ENCODE measurements at regions not wholly inside any gene's neighbourhood (a gene's known extent, or its start where the extent isn't known, plus 50 kb on each side); places are given as distances from the start of the nearest gene placed in this dataset.
A peak's percentile ranks its signal among the peaks of the same experiment; 100 is the strongest.

- DNase-seq = no peak
These were observed 206.4 kb upstream of the NCKAP5 start for GRCh38 chr2:133774654-133775015.

DNA sequence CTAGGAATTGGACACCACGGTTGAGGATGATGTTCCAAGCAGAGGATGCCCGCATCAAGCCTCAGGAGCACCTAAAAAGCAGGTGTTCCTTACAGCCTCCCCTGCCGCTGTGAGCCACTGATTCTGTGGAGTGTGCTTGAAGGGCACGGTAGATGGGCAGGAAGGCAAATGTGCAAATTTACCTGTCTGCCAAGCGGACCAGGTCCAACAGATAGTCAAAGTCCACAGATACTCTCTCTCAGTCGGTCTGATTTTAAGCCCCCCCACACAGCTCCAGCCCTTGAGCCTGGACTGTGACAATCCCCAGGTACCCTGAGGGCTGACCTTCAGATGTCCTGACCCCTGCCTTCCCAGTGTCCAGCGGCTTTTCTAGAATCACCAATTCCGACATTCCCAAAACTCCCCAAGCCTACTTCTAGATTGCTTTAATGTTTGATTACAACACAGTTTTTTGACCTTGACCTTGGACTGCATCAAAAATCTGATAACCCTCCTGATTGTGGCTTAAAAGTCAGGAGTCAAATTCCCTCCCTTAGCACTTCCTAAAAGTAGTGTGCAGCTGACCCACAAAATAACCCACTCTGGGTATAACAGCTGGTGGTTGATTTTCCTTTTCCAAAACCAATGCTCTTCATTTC, 208.8 kb upstream of the NCKAP5 start:
- no peak for DNase-seq

GRCh38 chr2:133777574-133777960, 209.3 kb upstream of the NCKAP5 start:
- no peak for DNase-seq

- peak; percentile 65 for DNase-seq
These were observed 212.1 kb upstream of the NCKAP5 start for GRCh38 chr2:133780099-133780996.

GRCh38 chr2:133780997-133781513, 212.8 kb upstream of the NCKAP5 start:
- no peak for DNase-seq

DNA sequence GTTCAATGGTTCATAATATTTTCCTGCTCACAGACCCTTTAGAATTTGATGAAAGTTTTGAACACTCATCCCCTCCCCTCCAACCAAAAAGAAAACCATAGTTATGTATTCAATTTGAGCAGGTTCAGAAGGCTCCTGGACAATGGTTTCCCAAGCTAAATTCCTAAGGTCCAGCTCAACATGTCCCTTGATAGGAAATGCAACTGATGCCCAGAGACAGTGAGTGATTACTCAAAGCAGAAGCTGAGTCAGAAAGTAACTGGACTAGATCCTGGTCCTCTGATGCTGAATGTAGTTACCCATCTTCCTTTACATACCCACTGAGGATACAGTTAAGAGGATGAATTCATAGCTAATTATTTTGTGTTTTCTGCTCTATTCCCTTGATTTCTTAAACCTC, 218.9 kb upstream of the NCKAP5 start:
- DNase-seq = no peak

DNA sequence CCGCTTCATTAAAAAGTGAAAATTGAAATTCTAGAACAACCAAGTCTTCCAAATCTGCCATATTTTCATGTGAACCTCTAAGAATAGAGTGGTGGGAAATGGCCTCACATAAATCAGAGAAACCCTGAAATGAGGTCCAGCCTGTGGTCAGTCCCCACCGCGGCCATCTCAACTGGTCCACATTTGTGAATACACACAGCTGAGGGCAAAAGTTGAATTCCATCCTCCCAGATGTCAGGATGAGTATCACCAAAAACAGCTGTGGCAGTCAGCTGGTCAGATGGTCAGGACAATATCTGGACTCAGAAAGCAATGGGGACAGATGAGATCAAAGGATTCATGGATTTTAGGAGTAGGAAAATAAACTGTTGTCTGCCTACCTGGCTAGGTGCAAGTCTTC, 219.4 kb upstream of the NCKAP5 start:
- no peak for DNase-seq

DNA sequence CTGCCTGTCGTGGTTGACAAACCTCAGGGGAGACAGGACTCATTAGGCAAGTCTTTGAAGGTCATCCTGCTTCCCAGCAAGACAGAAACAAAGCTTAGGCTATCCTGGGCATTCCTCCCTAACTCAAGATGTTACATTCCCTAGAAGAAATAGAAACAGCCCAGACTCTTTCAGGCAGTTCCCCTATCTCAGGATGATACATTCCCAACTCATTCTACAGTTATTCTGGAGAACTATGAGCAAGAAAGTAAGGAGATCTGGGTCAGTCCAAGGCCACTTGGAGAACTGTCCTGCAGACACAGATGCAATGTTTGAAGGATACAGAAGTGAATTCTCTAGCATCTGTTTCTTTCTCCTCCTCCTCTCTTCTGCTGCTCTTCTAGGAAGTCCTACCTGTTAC, 220.1 kb upstream of the NCKAP5 start:
- DNase-seq = no peak

DNA sequence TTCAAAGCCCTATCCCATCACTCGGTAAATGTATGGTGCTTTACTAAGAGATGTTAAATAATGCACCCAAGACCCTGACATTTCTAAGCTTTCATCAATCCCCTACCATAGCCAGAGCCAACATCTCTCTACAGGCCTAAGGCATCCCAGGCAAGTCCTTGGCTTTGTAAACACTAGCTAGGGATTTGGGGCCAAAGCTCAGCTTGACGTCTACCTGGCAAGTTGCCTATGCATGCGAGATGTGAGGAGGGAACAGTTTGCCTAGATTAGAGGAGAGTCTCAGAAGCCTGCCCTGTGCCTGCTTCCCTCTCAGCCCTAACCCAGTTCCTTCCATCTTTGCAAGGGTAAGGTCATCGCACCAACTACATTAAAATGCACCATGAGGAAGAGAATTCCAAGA, 221.5 kb upstream of the NCKAP5 start:
- DNase-seq = no peak

DNA sequence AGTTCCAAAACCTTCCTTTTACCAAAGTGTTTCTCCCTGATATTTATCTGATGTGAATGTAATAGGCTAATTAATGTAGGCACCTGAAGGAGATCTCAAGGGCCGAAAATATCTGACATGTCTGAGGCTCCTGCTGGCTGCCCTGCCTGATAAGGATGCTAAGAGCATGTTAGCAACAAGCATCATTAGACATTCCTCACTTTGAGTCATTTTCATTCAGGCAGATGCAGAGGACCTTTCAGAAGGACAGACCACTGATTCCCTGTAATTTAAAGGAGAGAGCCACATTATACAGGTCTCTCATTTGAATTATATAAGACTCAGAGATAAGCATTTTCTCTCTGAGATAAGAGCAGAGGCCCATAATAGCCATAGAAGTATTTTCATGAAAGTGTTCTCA, 222.4 kb upstream of the NCKAP5 start:
- DNase-seq = no peak

DNA sequence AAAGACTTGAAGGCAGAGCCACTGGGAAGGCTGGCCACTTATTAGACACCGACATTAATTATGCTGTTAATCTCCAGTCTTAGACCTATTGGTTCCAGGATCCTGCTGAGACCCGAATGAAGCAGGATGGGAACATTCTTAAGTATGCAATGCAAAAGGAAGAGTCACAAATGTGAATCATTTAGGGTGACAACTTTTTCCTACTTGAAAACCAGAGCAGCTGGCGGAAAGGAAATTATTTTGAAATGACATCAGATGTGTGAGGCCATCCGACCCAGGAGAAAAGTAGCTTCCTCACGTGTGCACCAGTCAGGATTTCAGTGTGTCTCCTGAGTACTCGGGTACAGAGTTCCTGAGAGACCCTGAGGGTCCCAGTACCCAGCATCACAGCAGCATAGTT, 222.9 kb upstream of the NCKAP5 start:
- no peak for DNase-seq

GRCh38 chr2:133792223-133792622, 224.0 kb upstream of the NCKAP5 start:
- no peak for DNase-seq

DNA sequence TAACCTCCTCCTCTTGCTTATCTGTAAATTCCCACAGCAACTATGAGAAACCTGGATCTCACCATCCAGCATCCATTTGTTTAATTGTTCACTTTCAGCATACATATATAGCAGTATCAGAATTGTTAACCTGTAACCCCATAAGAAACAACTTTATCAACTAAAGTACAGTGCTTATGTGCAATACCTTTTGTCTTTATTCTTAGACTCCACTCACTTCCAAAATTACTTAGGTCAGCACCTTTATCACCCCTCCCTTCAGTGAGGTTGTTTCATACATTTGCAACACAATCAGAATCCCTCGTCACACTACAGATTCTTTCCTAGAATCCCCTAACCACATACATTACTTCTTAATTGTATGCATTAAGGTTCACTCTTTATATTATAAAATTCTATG, 225.9 kb upstream of the NCKAP5 start:
- DNase-seq = no peak

DNA sequence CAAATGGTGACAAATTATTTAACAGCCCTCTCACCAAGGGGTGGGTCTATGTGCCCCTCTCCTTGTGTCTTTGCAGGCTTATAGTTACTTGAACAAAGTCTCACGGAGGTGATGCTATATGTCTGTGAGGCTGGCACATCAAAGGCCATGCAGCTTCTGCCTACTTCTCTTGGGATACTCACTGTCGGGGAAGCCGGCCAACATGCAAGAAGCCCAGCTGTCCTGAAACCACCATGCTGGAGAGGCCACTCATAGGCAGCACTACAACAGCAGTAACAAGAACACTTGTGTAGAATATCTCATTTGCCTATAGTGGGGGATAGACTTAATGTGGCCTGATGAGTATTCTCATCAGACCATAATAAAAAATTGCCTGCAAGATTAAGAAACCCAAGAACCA, 233.7 kb upstream of the NCKAP5 start:
- DNase-seq = peak; percentile 29

- DNase-seq = peak; percentile 43
These were observed 234.3 kb upstream of the NCKAP5 start for GRCh38 chr2:133802409-133803039.

- DNase-seq = no peak
These were observed 238.3 kb upstream of the NCKAP5 start for GRCh38 chr2:133806564-133806963.

DNA sequence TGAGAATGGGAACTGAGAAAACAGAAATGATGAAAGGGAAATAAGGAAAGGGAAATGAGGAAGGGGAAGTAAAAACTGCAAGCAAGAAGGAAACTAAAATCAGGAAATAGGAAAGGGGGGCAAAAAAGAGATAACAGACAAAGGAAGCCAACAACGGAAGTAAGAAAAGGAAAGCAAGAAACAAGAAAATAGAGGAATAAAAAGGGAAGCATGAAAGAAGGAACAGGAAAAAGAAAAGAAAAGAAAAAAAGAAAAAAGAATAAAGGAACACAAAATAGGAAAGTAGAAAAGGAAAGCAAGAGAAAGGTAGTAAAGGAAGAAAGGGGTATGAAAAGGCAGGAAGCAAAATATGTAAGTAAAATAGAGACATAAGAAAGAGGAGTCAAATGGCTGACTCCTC, 241.2 kb upstream of the NCKAP5 start:
- no peak for DNase-seq

DNA sequence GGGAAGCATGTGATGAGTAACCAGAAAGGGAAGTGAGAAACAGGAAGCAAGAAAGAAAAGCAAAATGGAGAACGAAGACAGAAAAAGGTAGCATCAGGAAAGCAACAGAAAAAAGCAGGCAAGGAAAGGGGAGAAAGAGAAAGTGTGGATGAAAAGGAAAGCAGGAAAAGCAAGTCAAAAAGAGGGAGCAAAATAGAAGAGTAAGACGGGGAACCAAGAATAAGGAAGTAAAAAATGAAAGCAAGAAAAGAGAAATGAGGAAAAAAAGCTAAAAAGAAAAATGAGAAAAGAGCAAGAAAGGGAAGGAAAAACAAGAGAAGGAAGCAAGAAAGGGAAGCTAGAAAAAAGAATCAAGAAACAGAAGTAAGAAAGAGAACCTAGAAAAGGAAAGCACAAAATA, 242.3 kb upstream of the NCKAP5 start:
- DNase-seq = no peak

DNA sequence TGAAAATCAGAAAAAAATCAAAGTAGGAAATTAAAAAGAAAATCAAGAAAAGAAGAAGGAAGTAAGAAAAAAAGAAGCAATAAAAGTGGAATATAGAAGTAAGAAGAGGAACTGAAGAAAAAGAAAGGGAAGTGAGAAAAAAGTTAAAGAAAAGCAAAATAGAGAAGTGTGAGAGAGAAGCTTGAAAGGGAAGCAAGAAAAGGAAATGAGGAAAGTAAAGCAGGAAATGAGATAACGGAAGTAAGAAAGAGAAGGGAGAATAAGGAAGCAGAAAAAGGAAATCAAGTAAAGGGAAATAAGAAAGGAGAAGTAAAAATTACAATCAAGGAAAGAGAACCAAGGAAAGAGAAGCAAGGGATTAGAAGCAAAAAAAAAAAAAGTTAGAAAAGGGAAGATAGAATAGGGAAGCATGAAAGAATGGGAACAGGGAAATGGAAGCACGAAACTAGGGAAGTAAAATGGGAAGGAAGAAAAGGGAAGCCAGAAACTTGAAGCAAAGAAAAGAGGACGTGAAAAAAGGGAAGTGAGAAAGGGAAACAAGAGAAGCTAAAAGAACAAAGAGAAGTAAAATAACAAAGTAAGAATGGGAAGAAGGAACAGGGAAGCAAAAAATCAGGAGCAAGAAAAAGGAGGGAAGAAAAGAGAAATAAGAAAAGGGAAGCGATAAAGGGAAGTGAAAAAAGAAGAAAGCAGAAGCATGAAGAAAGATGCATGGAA, 243.3 kb upstream of the NCKAP5 start:
- DNase-seq = no peak

DNA sequence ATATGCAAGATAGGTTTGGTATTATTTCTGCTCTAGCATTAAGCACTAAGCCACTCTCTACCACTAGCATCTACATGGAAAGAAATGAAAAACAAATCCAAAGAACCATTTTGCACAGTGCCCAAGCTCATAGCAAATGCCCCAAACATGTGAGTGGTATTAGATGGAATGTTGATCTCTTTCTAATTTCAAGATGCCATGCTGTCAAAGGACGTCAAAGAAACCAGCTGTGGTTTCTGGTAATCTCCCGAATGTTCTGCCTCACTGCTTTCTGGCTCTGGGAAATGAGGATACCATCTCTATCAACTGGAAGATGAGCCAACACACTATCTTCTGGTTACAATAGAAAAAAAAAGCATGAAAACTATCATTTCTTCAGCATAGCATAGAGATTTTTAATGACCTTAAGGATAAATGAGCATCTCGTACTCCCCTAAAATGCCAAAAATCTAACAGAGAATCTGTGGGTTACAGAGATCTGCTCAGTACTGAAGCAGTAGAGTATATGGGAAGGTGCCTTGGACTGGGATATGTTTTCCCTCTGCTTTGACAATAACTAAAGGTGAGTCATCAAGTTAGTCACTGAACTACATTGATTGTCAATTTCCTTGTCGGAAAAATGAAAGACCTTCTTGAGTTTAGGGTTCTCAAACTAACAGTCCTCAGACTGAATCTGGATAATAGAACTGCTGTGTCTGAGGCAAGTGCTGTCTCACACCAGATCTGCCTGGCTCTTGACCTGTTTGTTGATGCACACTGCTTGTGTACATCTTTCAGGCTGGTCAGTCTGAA, 244.8 kb upstream of the NCKAP5 start:
- no peak for DNase-seq

DNA sequence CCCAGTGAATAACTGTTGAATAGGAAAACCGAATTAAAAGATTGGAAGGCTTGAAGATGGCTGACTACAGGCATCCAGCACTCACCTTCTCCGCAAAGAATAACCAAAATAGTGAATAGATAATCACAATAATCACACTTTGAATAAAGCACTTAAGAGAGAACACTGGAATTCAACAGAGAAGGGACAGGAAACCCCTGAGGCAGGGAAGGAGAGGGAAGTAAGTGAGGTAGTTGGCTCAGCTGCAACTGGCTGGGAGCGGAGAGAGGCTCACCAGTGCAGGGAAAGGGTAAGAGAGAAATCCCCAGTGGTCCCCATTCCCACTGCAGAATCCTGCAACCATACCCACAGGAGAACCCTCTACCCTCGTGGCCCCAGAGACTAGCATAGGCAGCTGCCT, 246.6 kb upstream of the NCKAP5 start:
- DNase-seq = no peak

DNA sequence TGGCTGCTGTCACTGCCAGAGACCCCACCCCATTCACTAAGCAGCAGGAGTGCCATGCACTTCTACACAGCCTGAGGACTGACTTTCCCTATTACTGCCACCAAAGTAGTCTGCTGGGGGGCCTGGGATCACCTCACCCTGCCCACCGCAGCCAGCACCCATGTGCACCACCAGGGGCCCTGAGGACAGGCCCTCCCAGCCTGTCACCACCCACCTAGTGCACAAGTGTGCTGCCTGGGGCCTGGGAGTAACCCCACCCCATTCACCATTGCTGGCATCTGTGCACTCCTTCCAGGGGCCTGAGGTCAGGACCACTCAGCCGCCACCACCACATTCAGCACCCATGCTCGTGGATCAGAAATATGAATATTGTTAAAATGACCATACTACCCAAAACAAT, 247.8 kb upstream of the NCKAP5 start:
- DNase-seq = no peak

Measured in DMS53 (cell line).